NCI-H2029 treated with DMSO at 0.1 percent for 48 hours (cell line): ENCODE measurements at regions not wholly inside any gene's neighbourhood (a gene's known extent, or its start where the extent isn't known, plus 50 kb on each side); places are given as distances from the start of the nearest gene placed in this dataset.

Experiments
- DNase-seq: peaks from one replicate; lab custom pipeline; 2025; lab: John Stamatoyannopoulos, UW

DNA sequence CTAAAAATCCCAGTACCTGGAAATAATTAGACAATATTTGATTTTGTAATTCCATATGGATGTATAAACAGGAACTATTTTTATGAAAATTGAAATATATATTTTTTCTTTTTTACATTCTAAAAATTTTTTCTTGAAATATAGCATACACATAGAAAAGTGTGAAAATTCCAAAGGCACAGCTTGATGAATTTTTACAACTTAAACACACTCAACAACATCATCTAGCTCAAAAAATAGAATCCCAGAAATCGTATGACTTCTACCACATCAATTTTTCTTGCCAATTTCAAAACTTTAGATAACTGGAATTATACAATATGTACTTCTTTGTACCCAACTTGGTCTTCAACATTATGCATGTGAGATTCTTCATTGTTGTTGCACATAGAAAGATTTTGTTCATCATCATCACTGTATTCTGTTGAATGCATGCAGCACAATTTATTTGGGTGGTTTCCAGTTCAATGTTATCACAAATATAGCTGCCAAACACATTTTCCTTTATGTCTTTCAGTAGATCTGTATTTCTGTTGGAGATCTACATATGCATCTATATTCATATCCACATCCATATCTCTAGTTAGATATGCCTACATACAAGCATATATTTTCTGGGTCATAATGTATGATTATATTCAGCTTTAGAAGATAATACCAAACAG lies 340.7 kb upstream of the SLIT2 start:
- no peak for DNase-seq

GRCh38 chr4:19905024-19905423 lies 346.7 kb upstream of the SLIT2 start:
- DNase-seq = no peak

- DNase-seq = no peak
Observed at GRCh38 chr4:19888587-19888986, 363.1 kb upstream of the SLIT2 start.

GRCh38 chr4:19883841-19884240 lies 367.9 kb upstream of the SLIT2 start:
- DNase-seq = no peak

GRCh38 chr4:19880206-19880605 lies 371.5 kb upstream of the SLIT2 start:
- DNase-seq = no peak

GRCh38 chr4:19879330-19879729 lies 372.4 kb upstream of the SLIT2 start:
- DNase-seq = no peak

DNA sequence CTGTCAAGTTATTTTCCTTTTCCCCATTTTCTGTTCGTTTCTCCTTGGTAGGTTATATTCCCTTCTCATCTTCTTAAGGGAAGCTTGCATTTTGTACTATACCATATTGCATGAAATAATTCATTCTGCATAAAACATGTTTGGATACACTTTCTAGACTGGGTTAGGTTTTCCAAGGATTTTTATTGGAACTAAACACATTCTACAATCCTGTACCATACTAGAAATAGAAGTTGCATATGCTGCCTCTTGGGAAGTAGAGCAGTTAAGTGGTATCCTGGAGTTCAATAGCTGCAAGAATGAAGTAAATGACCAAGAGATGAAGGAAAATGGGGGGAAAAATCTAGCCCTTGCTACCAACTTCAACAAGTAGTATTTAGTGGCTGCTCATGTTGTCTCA lies 393.7 kb upstream of the SLIT2 start:
- DNase-seq = no peak

DNA sequence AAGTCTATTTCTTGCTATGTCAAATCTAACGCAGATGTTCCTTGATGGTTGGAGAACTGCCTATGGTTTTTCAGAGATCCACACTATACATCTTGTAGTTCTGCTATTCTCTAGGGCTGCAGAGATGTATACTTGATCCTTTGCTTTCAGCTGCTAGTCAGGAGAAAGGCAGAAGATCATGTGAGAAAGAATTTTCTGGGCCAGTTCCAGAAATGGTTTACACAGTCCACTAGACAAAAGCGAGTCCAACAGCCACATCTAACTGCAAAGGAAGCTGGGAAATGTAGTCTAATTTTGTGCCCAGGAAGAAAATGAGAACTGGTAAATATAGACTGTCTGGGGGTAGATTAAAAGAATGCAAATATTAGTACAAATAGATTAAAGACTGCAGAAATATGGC lies 394.3 kb upstream of the SLIT2 start:
- DNase-seq = peak; percentile 24

DNA sequence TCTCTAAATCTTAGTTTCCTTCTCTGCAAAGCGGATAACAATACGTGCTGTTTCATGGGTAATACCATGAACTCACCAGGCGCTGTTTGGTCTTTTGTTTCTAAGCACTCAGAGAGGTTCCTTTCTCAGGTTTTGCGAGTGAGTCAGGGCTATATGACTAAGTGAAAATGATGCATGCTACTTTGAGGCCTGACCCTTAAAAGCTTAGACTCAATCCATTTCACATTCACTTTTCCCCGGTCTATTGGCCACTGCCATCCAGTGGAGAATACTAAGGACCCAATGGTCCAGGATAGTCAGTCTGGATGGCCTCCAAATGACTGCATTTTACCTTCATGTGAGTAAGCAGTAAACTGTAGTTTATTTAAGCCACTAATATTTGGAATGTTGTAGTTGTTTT lies 400.8 kb upstream of the SLIT2 start:
- DNase-seq = no peak

GRCh38 chr4:19844446-19844845 lies 407.3 kb upstream of the SLIT2 start:
- no peak for DNase-seq

GRCh38 chr4:19842471-19842870 lies 409.2 kb upstream of the SLIT2 start:
- DNase-seq = no peak

DNA sequence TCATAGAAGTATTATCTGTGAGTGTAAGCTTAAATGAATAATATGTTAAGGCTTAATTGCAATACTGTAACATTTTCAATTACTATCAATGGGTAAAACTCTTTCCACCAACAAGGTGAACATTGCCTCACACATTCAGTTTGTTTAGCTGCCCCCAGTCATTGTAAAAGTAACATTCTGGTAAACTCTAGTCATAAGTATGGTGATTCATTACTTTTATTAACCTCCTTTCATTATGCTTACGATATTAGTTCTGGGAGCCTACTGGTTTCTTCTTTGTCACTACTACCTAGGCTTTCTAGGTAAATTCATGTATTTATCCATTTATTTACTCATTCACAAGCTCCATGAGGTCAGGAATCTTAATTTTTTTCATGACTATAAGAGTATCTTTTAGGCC lies 412.8 kb upstream of the SLIT2 start:
- DNase-seq = no peak

DNA sequence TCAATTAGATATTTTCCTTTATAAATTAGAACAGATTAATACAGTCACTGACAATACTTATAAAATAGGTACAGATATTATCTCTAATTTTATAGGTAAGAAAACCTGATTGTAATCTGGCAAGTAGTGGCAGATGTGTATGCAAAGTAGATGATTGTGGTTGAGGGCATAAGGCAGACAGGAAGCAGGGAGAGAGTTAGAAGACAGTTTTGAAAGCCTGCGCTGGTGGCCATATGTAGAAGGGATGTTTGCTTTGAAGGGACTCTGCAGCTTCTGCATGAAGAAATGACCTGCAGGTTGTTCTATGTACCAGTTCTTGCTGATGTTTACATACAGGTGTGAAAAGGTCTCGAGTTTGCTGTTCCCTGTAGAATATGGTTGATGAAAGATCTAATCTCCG lies 416.3 kb upstream of the SLIT2 start:
- DNase-seq = no peak

- DNase-seq = no peak
Observed at GRCh38 chr4:19832411-19832810, 419.3 kb upstream of the SLIT2 start.

DNA sequence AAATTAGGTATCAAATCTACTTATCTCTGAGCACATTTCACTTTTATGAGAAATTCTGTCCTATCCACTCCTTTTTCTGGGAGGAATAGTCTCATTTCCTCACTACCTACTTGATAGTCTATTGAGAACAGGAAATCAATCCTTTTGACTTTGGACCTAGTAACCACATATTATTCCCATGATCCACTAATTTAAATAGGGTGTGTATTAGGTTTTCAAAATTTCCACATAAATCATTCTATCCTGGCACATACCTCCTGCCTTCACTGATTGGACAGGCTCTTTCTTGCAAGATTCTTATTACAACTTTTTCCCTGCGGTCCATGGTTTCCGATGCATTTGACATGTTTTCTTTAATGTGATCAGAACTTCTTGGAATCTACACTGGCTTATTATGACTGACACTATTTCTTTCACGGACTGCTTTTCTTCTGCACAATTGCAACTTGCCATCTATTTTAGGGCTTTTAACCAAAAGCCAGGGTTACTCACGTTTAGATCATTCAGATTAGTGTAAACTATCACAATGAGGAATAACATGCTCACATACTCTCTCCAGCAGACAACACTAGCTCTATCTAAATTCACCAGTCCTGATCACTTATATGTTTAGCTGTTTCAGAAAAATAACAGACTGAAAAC lies 419.9 kb upstream of the SLIT2 start:
- no peak for DNase-seq

DNA sequence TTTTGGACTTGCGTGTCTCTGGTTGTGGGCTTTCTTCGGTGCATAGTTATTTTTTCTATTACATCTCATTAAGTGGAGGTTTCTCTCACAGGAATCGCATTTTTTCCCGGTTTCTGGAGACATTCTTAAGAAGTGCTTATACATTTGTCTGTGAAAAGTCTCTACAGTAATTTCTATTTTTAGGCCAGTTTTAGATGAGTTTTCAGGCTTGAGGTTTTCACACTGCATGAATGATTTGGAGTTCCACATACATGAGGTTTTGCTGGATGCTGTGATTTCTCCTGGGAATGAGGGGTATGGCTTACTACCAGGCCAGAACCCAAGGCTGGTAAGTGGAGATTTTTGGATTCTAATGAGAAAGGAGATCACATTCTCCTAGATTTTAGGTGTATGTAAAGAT lies 422.6 kb upstream of the SLIT2 start:
- no peak for DNase-seq

DNA sequence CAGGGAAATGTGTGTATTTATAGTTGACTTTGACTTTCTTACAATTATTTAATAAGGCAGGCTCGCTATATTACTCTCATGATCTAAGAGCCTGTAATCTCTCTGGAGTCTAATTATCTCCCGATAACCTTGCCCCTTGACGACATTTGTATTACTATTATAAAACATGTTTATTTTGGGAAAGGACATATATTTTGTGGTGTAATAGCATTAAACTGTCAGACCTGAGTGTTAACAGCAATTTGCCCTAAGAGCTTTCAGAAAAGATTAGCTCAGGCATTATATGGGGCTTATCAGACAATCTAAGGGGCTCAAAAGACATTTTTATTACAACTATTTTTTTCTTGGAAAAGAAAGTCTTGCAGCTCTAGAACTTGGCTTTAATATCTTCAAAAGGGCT lies 427.9 kb upstream of the SLIT2 start:
- no peak for DNase-seq

DNA sequence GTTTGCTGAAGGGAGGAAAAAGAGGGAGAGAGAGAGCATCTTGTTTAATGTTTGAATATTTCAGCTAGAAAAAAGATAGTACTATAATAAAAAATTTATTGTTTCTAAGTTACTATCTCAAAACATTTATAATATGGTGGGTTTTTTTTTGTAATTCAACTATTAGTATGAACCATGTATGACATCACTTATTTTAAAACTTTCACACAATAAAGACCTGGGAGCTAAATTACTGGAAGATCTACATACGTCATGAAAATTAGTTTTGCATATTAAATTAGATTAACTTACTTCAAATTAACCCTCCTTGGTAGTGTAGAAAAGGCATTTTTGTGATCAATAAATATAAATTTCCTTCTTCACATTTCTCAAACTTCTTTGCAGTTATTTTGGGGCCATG lies 432.0 kb upstream of the SLIT2 start:
- no peak for DNase-seq

GRCh38 chr4:19809989-19810388 lies 441.7 kb upstream of the SLIT2 start:
- no peak for DNase-seq

DNA sequence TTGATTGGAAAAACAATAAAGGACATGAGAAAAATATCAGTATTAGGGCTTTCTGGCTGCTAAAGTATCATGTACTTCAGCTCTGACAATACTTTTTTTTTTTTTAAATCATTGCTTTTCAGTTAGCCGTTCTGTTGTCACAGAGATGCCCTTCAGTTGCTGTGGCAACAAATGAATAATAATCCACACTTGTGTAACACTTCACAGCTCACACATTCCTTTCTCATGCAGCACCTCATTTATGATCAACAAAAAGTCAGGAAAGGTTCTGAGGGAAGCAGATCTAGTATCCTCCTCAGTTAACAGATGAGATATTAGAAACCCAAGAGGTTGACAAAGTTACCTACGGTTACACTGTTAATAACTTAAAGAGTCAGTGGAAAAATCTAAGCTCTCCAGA lies 444.2 kb upstream of the SLIT2 start:
- no peak for DNase-seq

- DNase-seq = no peak
Observed at GRCh38 chr4:19806865-19807264, 444.8 kb upstream of the SLIT2 start.

DNA sequence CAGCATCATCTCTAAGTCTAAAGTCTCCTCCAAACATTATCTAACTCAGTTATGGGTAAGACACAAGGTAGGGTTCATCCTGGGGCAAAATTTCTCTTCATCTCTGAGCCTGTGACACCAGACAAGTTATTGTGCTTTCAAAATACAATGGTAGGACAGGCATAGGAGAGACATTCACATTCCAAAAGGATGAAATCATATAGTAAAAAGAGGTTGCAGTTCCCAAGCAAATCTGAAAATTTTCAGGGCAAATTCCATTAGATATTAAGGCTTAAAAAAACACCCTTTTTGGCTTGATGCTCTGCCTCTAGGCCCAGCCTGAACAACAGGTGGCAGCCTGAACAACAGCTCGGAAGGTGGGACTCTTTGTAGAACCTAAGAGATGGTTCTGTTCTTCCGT lies 448.3 kb upstream of the SLIT2 start:
- DNase-seq = no peak

DNA sequence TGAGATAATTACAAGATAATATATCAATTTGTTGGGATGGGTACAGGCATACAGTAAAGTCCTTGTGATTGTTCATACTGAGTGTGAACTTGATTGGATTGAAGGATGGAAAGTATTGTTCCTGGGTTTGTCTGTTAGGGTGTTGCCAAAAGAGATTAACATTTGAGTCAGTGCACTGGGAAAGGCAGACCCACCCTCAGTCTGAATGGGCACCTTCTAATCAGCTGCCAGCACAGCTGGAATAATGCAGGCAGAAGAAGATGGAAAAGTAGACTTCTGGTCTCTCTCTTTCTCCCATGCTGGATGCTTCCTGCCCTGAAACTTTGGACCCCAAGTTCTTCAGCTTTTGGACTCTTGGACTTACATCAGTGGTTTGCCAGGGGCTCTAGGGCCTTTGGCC lies 457.9 kb upstream of the SLIT2 start:
- DNase-seq = no peak

DNA sequence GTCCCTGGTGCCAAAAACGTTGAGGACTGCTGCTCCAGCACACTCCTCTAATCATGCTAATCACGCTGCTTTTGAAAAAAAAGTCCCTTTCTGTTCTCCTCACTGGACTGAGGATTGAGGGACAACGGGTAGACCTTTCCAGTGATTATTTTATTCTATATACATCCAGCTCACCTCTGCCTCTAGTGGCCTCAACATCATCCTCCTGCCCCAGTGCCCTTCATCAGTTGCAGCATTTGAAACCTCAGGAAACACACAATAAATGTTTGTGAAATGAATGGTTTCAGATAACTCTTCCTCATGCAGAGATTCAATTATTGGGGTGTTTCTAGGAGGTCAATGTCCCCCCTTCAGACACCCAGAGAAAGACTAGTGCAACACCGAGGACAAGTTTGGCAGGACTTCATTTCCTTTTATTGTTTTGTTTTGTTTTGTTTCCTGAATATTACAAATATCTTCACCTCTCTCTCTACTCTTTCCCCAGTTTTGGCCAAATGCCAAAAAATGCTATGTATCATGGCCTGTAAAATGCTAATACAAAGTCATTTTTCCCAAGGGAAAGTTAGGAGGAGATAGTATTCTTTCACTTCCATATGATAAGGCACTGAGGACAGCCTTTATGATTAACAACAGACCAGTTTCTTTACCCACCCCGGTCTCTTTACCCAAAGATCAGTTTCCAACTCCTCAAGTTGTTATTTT lies 460.1 kb upstream of the SLIT2 start:
- no peak for DNase-seq
